HG03442 (cell line): ENCODE measurements at regions not wholly inside any gene's neighbourhood (a gene's known extent, or its start where the extent isn't known, plus 50 kb on each side); places are given as distances from the start of the nearest gene placed in this dataset.
"Not testable (repeated sequence)": the region's sequence is repeated elsewhere in the genome, so short reads cannot be mapped to it uniquely, and the experiment has no call there.

Experiments used
- ATAC-seq: cut with Tn5 transposase; IDR thresholded peaks from one replicate; pipeline ENCODE4 v1.9.1; 2021; ENCODE audit warnings: mild to moderate bottlenecking, moderate library complexity; ENCODE audit not compliant: unreplicated experiment

- not testable (repeated sequence) for ATAC-seq
Measured at GRCh38 chr22:23443905-23444304, 136.2 kb downstream of the IGLL1 start.

GRCh38 chr22:23439581-23439980, 140.5 kb downstream of the IGLL1 start:
- not testable (repeated sequence) for ATAC-seq

- ATAC-seq: no peak
Measured at GRCh38 chr22:23438216-23438615, 141.9 kb downstream of the IGLL1 start.

GRCh38 chr22:23437779-23438178, 142.3 kb downstream of the IGLL1 start:
- no peak for ATAC-seq

- ATAC-seq: not testable (repeated sequence)
Measured at GRCh38 chr22:23437107-23437395, 143.0 kb downstream of the IGLL1 start.

GRCh38 chr22:23436354-23437106, 143.6 kb downstream of the IGLL1 start:
- not testable (repeated sequence) for ATAC-seq

GRCh38 chr22:23435186-23435585, 144.9 kb downstream of the IGLL1 start:
- ATAC-seq: not testable (repeated sequence)

DNA sequence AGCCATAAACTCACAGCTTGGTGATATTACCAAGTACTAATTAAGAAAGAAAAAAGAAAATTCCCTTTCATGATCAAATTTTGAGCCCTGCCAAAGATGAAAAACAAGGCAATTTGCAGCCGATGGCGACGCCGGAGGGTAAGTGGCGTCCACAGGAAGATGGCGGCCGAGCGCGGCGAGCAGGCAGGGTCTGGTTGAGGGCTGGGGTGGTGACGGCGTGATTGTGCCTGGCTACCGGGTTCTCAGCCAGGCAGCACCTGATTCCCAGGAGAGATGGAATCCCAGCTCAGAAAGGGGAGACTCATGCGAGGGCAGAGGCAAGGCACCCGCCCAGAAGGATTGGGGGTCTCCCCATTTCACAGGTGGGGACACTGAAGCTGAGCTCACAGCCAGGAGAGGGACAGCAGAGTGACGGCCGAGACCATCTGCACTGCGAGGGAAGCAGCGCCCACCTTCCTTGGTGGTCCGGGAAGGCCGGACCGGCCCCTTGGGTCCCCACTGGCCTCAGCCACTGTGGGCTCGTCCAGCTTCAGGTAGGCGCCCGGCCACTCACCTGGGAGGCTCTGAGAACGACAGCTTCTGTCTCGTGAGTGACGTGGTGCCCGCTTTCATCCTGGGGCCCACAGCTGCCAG, 145.8 kb downstream of the IGLL1 start:
- ATAC-seq: not testable (repeated sequence)

- ATAC-seq: not testable (repeated sequence)
Measured at GRCh38 chr22:23433127-23434005, 146.7 kb downstream of the IGLL1 start.

- ATAC-seq: not testable (repeated sequence)
Measured at GRCh38 chr22:23432719-23433118, 147.4 kb downstream of the IGLL1 start.

DNA sequence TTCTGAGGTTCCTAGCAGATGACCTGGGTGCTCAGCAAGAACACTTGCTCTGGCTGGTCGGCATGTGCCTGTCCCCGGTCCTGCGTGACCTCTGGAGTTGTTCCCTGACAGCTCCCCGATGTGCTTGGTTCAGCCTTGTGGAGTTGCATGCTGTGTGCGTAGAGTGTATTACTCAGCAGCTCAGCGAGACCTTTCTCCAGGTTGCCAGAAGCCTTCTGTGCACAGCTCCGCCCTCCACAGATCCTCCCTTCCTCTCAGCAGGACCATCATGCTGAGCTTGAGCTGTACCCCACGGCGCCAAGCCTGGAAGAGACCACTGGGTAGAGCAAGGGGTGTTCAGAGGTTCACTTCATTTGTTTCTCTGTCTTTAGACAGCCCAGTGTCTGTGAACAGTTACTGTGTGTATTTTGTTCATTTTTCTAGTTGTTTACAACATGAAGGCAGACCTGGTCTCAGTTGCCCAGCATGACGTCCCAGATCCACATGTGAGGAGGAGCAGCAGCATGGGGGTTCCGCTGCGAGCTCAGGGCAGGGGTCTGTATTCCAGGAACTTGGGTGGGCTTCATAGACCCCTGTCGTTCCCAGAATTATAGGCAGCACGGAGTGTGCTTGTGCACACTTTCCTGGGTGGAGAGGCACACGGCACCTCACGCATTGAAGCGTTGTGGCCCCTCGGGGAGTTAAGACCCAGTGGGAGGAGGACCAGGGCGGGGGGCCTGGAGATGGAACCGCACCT, 148.6 kb downstream of the IGLL1 start:
- no peak for ATAC-seq

DNA sequence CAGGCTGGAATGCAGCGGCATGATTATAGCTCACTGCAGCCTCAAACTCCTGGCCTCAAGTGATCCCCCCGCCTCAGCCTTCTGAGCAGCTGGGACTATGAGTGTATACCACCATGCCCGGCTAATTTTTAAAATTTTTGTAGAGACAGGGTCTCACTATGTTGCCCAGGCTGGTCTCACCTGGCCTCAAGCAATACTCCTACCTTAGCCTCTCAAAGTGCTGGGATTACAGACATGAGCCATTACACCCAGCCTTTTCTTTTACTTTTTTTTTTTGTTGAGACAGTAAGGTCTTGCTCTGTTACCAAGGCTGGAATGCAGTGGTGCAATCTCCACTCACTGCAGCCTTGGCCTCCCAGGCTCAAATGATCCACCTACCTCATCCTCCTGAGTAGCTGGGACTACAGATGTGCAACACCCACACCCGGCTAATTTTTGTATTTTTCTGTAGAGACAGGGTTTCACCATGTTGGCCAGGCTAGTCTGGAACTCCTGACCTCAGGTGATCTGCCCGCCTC, 155.5 kb downstream of the IGLL1 start:
- ATAC-seq: not testable (repeated sequence)

GRCh38 chr22:23424031-23424430, 156.1 kb downstream of the IGLL1 start:
- no peak for ATAC-seq

- ATAC-seq: not testable (repeated sequence)
Measured at GRCh38 chr22:23422281-23422680, 157.8 kb downstream of the IGLL1 start.

GRCh38 chr22:23421300-23421699, 158.8 kb downstream of the IGLL1 start:
- not testable (repeated sequence) for ATAC-seq

- no peak for ATAC-seq
Measured at GRCh38 chr22:23419931-23420330, 160.2 kb downstream of the IGLL1 start.

DNA sequence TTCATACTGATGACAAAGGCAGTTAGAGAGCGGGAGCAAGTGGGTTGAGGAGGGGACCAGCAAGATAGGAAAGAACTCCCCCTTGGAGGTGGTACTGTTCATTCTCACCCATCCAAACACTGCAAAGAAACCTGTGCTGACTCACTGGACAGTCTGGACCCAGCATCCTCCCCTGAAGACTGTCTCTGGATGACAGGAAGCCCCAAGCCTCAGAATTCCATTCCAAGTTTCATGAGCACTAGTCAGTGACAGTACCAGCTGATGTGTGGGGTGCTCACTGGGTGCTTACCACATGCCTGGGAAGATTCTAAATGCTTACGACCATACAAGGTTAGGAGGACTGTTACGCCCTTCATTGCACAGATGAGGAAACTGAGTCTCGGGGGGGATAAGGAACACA, 160.9 kb downstream of the IGLL1 start:
- ATAC-seq: no peak

DNA sequence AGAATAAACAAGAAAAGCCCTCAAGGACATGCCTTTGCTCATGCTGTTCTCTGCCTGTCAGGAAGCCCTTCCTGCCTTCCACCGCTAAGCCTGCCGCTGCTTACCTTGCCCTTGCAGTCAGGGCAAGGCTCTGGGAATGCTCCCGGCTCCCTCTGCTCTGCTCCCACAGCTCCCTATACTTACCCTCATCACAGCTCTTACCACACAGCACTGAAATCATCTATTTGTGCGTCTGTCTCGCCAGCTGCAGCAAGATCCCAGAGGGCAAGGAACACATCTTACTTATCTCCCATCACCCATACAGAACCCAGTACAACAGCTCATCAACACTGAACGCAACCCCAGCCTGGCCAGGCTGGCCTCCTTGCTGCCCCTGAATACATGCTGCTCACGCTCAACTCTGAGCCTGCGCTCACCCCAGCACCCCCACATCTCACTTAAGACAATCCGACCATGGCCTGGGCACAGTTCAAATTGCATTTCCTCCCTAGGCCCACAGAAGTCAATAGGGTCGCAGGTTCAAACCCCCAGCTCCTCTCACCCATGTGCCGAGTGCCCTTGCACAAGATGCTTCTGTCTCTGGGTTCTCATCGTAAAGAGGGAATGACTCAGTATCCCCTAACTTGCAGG, 161.8 kb downstream of the IGLL1 start:
- ATAC-seq: no peak

DNA sequence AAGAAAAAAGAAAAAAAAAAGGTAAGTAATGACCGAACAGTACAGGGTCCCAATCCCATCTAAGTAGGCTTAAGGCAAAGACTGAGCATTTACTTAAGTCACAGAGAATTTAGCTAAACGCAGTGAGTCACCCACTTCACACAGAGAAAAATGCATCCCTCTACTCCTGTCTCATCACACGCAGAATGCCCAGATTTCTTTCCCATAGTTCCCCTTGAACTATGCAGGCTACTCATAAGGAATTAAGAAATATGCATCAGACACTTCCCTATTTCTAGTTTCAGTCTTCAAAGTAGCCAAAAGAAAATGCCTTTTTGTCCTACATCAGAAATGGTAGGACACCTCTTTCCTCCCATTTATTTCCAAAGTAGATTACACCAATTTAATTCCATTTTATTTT, 162.8 kb downstream of the IGLL1 start:
- ATAC-seq: not testable (repeated sequence)

DNA sequence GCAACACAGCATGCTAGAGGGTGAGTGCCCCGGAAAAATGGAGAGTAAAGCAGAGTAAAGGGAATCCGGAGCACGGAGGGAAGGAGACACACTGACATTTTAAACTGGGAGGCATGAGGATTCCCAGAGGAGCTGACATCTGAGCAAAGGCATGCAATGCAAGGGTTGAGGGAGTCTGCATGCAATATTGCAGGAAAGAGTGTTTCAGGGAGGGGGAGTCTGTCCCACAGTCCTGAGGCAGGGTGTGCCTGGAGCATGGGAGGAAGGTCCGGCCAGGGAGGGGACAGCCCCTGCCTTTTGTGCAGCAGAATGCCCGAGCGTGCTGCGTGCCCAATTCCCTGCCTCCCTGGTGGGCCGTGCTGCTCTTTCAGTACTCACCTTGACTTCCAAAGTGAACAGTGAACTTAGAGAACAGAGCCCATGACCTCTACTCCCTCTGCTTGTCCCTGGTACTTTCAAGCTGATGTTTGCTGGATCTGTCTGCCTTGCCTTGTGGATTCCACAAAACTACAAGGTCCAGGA, 163.9 kb downstream of the IGLL1 start:
- ATAC-seq: not testable (repeated sequence)
